ENCODE measurements at regions not wholly inside any gene's neighbourhood (a gene's known extent, or its start where the extent isn't known, plus 50 kb on each side); places are given as distances from the start of the nearest gene placed in this dataset.

DNA sequence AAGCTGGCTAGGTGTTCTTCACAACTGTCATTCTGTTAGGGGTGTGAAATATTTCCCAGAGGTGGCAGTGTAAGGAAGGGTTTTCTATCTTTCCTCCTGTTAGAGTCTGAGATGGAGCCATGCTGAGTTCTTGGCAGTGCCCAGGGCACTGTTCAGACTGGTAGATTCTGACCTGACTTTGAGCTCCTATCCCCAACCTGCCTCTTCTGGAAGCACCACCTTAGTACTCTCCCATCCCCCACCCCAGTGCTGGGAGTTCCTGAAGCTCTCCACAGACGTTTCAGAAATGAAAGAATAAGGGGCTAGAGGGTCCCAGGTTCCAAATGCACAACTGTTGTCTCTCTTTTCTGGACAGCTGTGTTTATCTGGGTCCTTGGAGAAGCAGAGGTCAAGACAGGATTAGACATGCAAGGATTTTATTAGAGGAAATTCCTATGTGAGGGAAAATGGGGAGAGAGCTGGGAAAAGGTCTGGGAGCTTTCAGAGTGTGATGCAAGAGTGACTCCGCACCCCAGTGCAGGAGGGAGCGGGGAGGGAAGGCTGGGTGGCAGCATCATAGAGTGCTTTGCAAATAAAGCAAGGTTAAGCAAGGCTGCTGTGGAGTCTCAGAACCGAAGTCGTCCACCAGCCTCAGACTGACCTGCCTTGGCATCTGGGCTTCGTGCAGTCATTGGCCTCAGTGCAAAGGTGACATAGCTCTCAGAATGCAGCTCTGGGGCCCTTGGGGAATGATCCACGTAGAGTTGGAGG lies 75.5 kb downstream of the SLC4A3 start:
- no peaks in the 10 kb centered on the region for H3K36me3 Mint-ChIP-seq (ENCODE audit: insufficient read depth, unreplicated experiment)
- no peak overlapping the region for H3K4me3 Mint-ChIP-seq (ENCODE audit: unreplicated experiment)
- H3K9me3 Mint-ChIP-seq (ENCODE audit: unreplicated experiment) = no peaks in the 10 kb centered on the region
- intact Hi-C loops (cut with micrococcal nuclease) = no loop called here
- DNase-seq (ENCODE audit: unreplicated experiment) = peak; percentile 82
- ChIA-PET POLR2A (interaction anchor here (0.9 to 3.1 kb wide), 8 partner anchors 8 to 576 kb away, joined by 3 to 20 read pairs (median 10); partner anchors contain the start of genes CHPF and TMEM198), CTCF (interaction anchor here (0.5 to 8.2 kb wide), 17 partner anchors 8 to 1396 kb away, joined by 3 to 77 read pairs (median 4); no protein-coding TSS in a partner anchor)
- no peaks in the 10 kb centered on the region for H3K27me3 Mint-ChIP-seq (ENCODE audit: insufficient read depth, unreplicated experiment)
- no TSS peak for BruUV-seq (replicated peaks)
- H3K4me1 Mint-ChIP-seq (ENCODE audit: insufficient read depth, unreplicated experiment) = peaks cover 20% of the 10 kb centered on the region
- TF ChIP-seq, protein P1, sequence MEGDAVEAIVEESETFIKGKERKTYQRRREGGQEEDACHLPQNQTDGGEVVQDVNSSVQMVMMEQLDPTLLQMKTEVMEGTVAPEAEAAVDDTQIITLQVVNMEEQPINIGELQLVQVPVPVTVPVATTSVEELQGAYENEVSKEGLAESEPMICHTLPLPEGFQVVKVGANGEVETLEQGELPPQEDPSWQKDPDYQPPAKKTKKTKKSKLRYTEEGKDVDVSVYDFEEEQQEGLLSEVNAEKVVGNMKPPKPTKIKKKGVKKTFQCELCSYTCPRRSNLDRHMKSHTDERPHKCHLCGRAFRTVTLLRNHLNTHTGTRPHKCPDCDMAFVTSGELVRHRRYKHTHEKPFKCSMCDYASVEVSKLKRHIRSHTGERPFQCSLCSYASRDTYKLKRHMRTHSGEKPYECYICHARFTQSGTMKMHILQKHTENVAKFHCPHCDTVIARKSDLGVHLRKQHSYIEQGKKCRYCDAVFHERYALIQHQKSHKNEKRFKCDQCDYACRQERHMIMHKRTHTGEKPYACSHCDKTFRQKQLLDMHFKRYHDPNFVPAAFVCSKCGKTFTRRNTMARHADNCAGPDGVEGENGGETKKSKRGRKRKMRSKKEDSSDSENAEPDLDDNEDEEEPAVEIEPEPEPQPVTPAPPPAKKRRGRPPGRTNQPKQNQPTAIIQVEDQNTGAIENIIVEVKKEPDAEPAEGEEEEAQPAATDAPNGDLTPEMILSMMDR (IDR thresholded peaks at IDR 0.05; ENCODE audit: unreplicated experiment) = no peak
- H3K27ac Mint-ChIP-seq (ENCODE audit: low read depth, unreplicated experiment) = no peak overlapping the region

DNA sequence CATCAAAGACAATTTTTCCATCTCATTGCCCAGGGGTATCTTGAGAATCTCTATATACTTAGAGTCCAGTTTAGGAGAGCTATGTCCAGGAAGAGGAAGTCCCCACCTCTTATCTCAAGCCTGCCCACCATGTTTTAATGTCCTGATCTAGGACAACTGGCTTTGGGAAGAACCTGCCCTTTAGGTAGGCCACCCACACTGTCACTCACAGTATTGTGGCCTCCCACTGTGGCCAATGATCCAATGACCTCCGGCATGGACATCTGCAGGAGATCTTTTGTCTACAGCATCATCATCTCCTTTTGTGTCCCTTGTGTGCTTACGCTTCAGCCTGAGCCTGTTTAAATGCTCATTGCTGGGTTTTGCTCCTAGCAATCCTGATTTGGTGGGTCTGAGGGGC lies 77.4 kb downstream of the SLC4A3 start:
- peaks cover 14% of the 10 kb centered on the region for H3K4me1 Mint-ChIP-seq (ENCODE audit: insufficient read depth, unreplicated experiment)
- H3K9me3 Mint-ChIP-seq (ENCODE audit: unreplicated experiment) = no peaks in the 10 kb centered on the region
- POLR2A ChIA-PET = no interaction called here
- no TSS peak for BruUV-seq (replicated peaks)
- H3K36me3 Mint-ChIP-seq (ENCODE audit: insufficient read depth, unreplicated experiment) = peaks cover 6% of the 10 kb centered on the region
- no peak overlapping the region for H3K27ac Mint-ChIP-seq (ENCODE audit: low read depth, unreplicated experiment)
- CTCF ChIA-PET = interaction anchor here (0.5 to 8.2 kb wide), 4 partner anchors 15 to 303 kb away, joined by 3 to 77 read pairs (median 3); no protein-coding TSS in a partner anchor
- H3K4me3 Mint-ChIP-seq (ENCODE audit: unreplicated experiment) = no peak overlapping the region
- DNase-seq (ENCODE audit: unreplicated experiment) = no peak
- intact Hi-C loops (cut with micrococcal nuclease) = no loop called here
- TF ChIP-seq, protein P1 (IDR thresholded peaks at IDR 0.05; ENCODE audit: unreplicated experiment) = no peak
- no peaks in the 10 kb centered on the region for H3K27me3 Mint-ChIP-seq (ENCODE audit: insufficient read depth, unreplicated experiment)

DNA sequence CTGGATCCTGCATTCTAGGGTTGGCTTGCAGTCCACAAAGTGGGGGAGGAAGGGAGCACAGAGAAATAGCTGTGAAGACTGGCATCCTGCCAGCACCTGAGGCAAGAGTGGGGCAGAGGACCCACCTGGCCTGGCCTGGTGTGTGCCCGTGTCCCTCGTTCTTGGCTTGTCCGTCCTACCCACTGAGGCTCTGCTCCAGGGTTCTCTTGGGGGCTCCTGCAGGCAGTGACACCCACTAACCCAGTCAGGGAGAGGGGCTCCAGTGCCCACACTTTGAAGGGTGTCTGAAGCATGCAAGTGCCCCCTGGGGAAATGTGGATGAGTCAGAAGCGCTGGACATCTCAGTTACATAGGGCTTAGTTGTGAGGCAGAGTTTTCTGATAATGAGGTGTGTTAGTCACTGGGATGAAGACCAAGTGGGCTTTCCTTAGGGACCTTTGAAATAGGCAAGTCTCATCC lies 79.4 kb downstream of the SLC4A3 start:
- BruUV-seq (replicated peaks) = no TSS peak
- no peaks in the 10 kb centered on the region for H3K9me3 Mint-ChIP-seq (ENCODE audit: unreplicated experiment)
- H3K4me3 Mint-ChIP-seq (ENCODE audit: unreplicated experiment) = no peak overlapping the region
- H3K27ac Mint-ChIP-seq (ENCODE audit: low read depth, unreplicated experiment) = no peak overlapping the region
- intact Hi-C loops (cut with micrococcal nuclease) = no loop called here
- TF ChIP-seq, protein P1 (IDR thresholded peaks at IDR 0.05; ENCODE audit: unreplicated experiment) = no peak
- POLR2A ChIA-PET = no interaction called here
- peaks cover 6% of the 10 kb centered on the region for H3K36me3 Mint-ChIP-seq (ENCODE audit: insufficient read depth, unreplicated experiment)
- H3K4me1 Mint-ChIP-seq (ENCODE audit: insufficient read depth, unreplicated experiment) = peaks cover 8% of the 10 kb centered on the region
- DNase-seq (ENCODE audit: unreplicated experiment) = peak; percentile 88
- CTCF ChIA-PET = no interaction called here
- H3K27me3 Mint-ChIP-seq (ENCODE audit: insufficient read depth, unreplicated experiment) = no peaks in the 10 kb centered on the region

GRCh38 chr2:219707496-219708285 lies 80.3 kb downstream of the SLC4A3 start:
- POLR2A ChIA-PET = interaction anchor here (1.1 kb wide), 1 partner anchor 15 kb away, joined by 3 read pairs; no protein-coding TSS in a partner anchor
- intact Hi-C loops (cut with micrococcal nuclease) = no loop called here
- TF ChIP-seq, protein P1 (IDR thresholded peaks at IDR 0.05; ENCODE audit: unreplicated experiment) = no peak
- Mint-ChIP-seq H3K36me3 (ENCODE audit: insufficient read depth, unreplicated experiment) (peaks cover 6% of the 10 kb centered on the region), H3K4me1 (ENCODE audit: insufficient read depth, unreplicated experiment) (peaks cover 7% of the 10 kb centered on the region), H3K4me3 (ENCODE audit: unreplicated experiment) (no peak overlapping the region), H3K27me3 (ENCODE audit: insufficient read depth, unreplicated experiment) (no peaks in the 10 kb centered on the region), H3K9me3 (ENCODE audit: unreplicated experiment) (peaks cover 6% of the 10 kb centered on the region), H3K27ac (ENCODE audit: low read depth, unreplicated experiment) (no peak overlapping the region)
- DNase-seq (ENCODE audit: unreplicated experiment) = peak; percentile 81
- CTCF ChIA-PET = interaction anchor here (0.7 to 0.9 kb wide), 4 partner anchors 9 to 1146 kb away, joined by 3 to 4 read pairs (median 3); no protein-coding TSS in a partner anchor
- BruUV-seq (replicated peaks) = no TSS peak
